T-helper 17 cell (primary cell): ENCODE measurements at regions not wholly inside any gene's neighbourhood (a gene's known extent, or its start where the extent isn't known, plus 50 kb on each side); places are given as distances from the start of the nearest gene placed in this dataset.

Source experiments
- ATAC-seq: fragments of 150-1000 bp; cut with Tn5 transposase; 2 replicates; pipeline ENCODE4 v1.10.0; 2021; ENCODE audit warnings: mild to moderate bottlenecking, moderate library complexity
- DNase-seq, 3 donors: peaks; one replicate each; pipeline versions ENCODE4 v3.0.0 to v3.0.0-alpha.2; 2020 to 2021
- H3K9me3 ChIP-seq: one replicate; pipeline ENCODE4 v1.7.0; 2013; ENCODE audit warnings: low read length, mild to moderate bottlenecking; ENCODE audit not compliant: control insufficient read depth, poor library complexity, severe bottlenecking
- H3K27ac Mint-ChIP-seq: one replicate; pipeline ENCODE4 v1.8.0; 2022; ENCODE audit warnings: mild to moderate bottlenecking, moderate library complexity, mixed read lengths
- H3K27me3 Mint-ChIP-seq: one replicate; pipeline ENCODE4 v1.8.0; 2022; ENCODE audit warnings: mixed read lengths
- H3K36me3 Mint-ChIP-seq: one replicate; pipeline ENCODE4 v1.8.0; 2022; ENCODE audit warnings: low read depth, mixed read lengths
- H3K4me1 Mint-ChIP-seq: one replicate; pipeline ENCODE4 v1.8.0; 2022; ENCODE audit warnings: mild to moderate bottlenecking, mixed read lengths
- H3K4me3 Mint-ChIP-seq: one replicate; pipeline ENCODE4 v1.8.0; 2022; ENCODE audit warnings: mild to moderate bottlenecking, moderate library complexity, mixed read lengths

GRCh38 chr20:51238675-51239305 lies 215.9 kb upstream of the KCNG1 start:
- ATAC-seq: no peak
- no peak overlapping the region for H3K27ac Mint-ChIP-seq
- DNase-seq: no peak
- H3K9me3 ChIP-seq: peaks cover 3% of the 10 kb centered on the region
- peaks cover 3% of the 10 kb centered on the region for H3K4me1 Mint-ChIP-seq
- peaks cover 2% of the 10 kb centered on the region for H3K36me3 Mint-ChIP-seq
- no peak overlapping the region for H3K4me3 Mint-ChIP-seq
- peaks cover 32% of the 10 kb centered on the region for H3K27me3 Mint-ChIP-seq

- peaks cover 2% of the 10 kb centered on the region for H3K36me3 Mint-ChIP-seq
- H3K4me1 Mint-ChIP-seq: peaks cover 3% of the 10 kb centered on the region
- H3K27ac Mint-ChIP-seq: no peak overlapping the region
- no peak overlapping the region for H3K4me3 Mint-ChIP-seq
- ATAC-seq: no peak
- H3K9me3 ChIP-seq: no peaks in the 10 kb centered on the region
- DNase-seq: no peak
- peaks cover 42% of the 10 kb centered on the region for H3K27me3 Mint-ChIP-seq
These were observed 214.9 kb upstream of the KCNG1 start for GRCh38 chr20:51237791-51238190.

- H3K36me3 Mint-ChIP-seq: peaks cover 2% of the 10 kb centered on the region
- no peak for ATAC-seq
- no peak overlapping the region for H3K4me3 Mint-ChIP-seq
These were observed 214.4 kb upstream of the KCNG1 start for GRCh38 chr20:51237278-51237677.

GRCh38 chr20:51236421-51236820 lies 213.5 kb upstream of the KCNG1 start:
- peaks cover 2% of the 10 kb centered on the region for H3K36me3 Mint-ChIP-seq
- DNase-seq (no peak), ATAC-seq (no peak)
- peaks cover 52% of the 10 kb centered on the region for H3K27me3 Mint-ChIP-seq
- peaks cover 3% of the 10 kb centered on the region for H3K4me1 Mint-ChIP-seq
- no peak overlapping the region for H3K27ac Mint-ChIP-seq
- H3K9me3 ChIP-seq: no peaks in the 10 kb centered on the region
- no peak overlapping the region for H3K4me3 Mint-ChIP-seq

More at GRCh38 chr20:51237278-51237677, 214.4 kb upstream of the KCNG1 start:
- no peak for DNase-seq
- Mint-ChIP-seq H3K4me1 (peaks cover 3% of the 10 kb centered on the region), H3K27me3 (peaks cover 47% of the 10 kb centered on the region), H3K27ac (no peak overlapping the region)
- no peaks in the 10 kb centered on the region for H3K9me3 ChIP-seq

- DNase-seq: no peak
- Mint-ChIP-seq H3K4me3 (no peak overlapping the region), H3K27me3 (peaks cover 67% of the 10 kb centered on the region), H3K4me1 (peaks cover 3% of the 10 kb centered on the region), H3K36me3 (peaks cover 2% of the 10 kb centered on the region), H3K27ac (no peak overlapping the region)
- H3K9me3 ChIP-seq: no peaks in the 10 kb centered on the region
- ATAC-seq: no peak
These were observed 210.4 kb upstream of the KCNG1 start for GRCh38 chr20:51233345-51233744.

- Mint-ChIP-seq H3K27ac (no peak overlapping the region), H3K4me3 (no peak overlapping the region), H3K4me1 (no peaks in the 10 kb centered on the region), H3K27me3 (peaks cover 51% of the 10 kb centered on the region), H3K36me3 (peaks cover 1% of the 10 kb centered on the region)
- DNase-seq (no peak), ATAC-seq (no peak)
- H3K9me3 ChIP-seq: no peaks in the 10 kb centered on the region
These were observed 207.8 kb upstream of the KCNG1 start for GRCh38 chr20:51230727-51231126.

- Mint-ChIP-seq H3K4me1 (no peaks in the 10 kb centered on the region), H3K27ac (no peak overlapping the region), H3K27me3 (peaks cover 35% of the 10 kb centered on the region), H3K36me3 (no peaks in the 10 kb centered on the region), H3K4me3 (no peak overlapping the region)
- no peak for ATAC-seq
- H3K9me3 ChIP-seq: no peaks in the 10 kb centered on the region
- DNase-seq: no peak
These were observed 205.9 kb upstream of the KCNG1 start for GRCh38 chr20:51228763-51229162.

GRCh38 chr20:51227744-51228143 lies 204.8 kb upstream of the KCNG1 start:
- Mint-ChIP-seq H3K4me3 (no peak overlapping the region), H3K27me3 (peaks cover 28% of the 10 kb centered on the region), H3K4me1 (no peaks in the 10 kb centered on the region), H3K36me3 (no peaks in the 10 kb centered on the region), H3K27ac (no peak overlapping the region)
- no peaks in the 10 kb centered on the region for H3K9me3 ChIP-seq
- DNase-seq (no peak), ATAC-seq (no peak)

GRCh38 chr20:51223183-51223720 lies 200.3 kb upstream of the KCNG1 start:
- no peak overlapping the region for H3K27ac Mint-ChIP-seq
- peaks cover 48% of the 10 kb centered on the region for H3K27me3 Mint-ChIP-seq
- no peaks in the 10 kb centered on the region for H3K9me3 ChIP-seq
- H3K36me3 Mint-ChIP-seq: peaks cover 3% of the 10 kb centered on the region
- H3K4me3 Mint-ChIP-seq: no peak overlapping the region
- peaks cover 11% of the 10 kb centered on the region for H3K4me1 Mint-ChIP-seq
- no peak for ATAC-seq
- no peak for DNase-seq

- H3K9me3 ChIP-seq: no peaks in the 10 kb centered on the region
- H3K27ac Mint-ChIP-seq: no peak overlapping the region
- peaks cover 3% of the 10 kb centered on the region for H3K36me3 Mint-ChIP-seq
- no peak for DNase-seq
- peaks cover 11% of the 10 kb centered on the region for H3K4me1 Mint-ChIP-seq
- peaks cover 61% of the 10 kb centered on the region for H3K27me3 Mint-ChIP-seq
- H3K4me3 Mint-ChIP-seq: no peak overlapping the region
- ATAC-seq: no peak
These were observed 199.0 kb upstream of the KCNG1 start for GRCh38 chr20:51221791-51222408.

- DNase-seq (no peak), ATAC-seq (no peak)
- H3K27ac Mint-ChIP-seq: peak overlapping the region; percentile 4
- no peaks in the 10 kb centered on the region for H3K9me3 ChIP-seq
- no peak overlapping the region for H3K4me3 Mint-ChIP-seq
- H3K4me1 Mint-ChIP-seq: peaks cover 11% of the 10 kb centered on the region
- H3K36me3 Mint-ChIP-seq: peaks cover 3% of the 10 kb centered on the region
- H3K27me3 Mint-ChIP-seq: peaks cover 66% of the 10 kb centered on the region
These were observed 198.2 kb upstream of the KCNG1 start for GRCh38 chr20:51221103-51221502.

- no peaks in the 10 kb centered on the region for H3K9me3 ChIP-seq
- ATAC-seq (peak; percentile 49), DNase-seq (peak; percentile 25 to 43 (median 38))
- H3K27ac Mint-ChIP-seq: no peak overlapping the region
- peaks cover 74% of the 10 kb centered on the region for H3K27me3 Mint-ChIP-seq
- H3K4me1 Mint-ChIP-seq: peaks cover 11% of the 10 kb centered on the region
- H3K36me3 Mint-ChIP-seq: peaks cover 3% of the 10 kb centered on the region
- peak overlapping the region; percentile 43 for H3K4me3 Mint-ChIP-seq
These were observed 197.4 kb upstream of the KCNG1 start for GRCh38 chr20:51220293-51220706.

- DNase-seq (no peak), ATAC-seq (no peak)
- H3K27ac Mint-ChIP-seq: no peak overlapping the region
- H3K36me3 Mint-ChIP-seq: peaks cover 3% of the 10 kb centered on the region
- H3K4me3 Mint-ChIP-seq: no peak overlapping the region
- peaks cover 81% of the 10 kb centered on the region for H3K27me3 Mint-ChIP-seq
- H3K9me3 ChIP-seq: no peaks in the 10 kb centered on the region
- peaks cover 11% of the 10 kb centered on the region for H3K4me1 Mint-ChIP-seq
These were observed 196.6 kb upstream of the KCNG1 start for GRCh38 chr20:51219544-51219943.

- Mint-ChIP-seq H3K27ac (no peak overlapping the region), H3K27me3 (peaks cover 91% of the 10 kb centered on the region), H3K4me3 (no peak overlapping the region), H3K4me1 (peaks cover 11% of the 10 kb centered on the region), H3K36me3 (peaks cover 3% of the 10 kb centered on the region)
- H3K9me3 ChIP-seq: no peaks in the 10 kb centered on the region
- DNase-seq (no peak), ATAC-seq (no peak)
These were observed 195.7 kb upstream of the KCNG1 start for GRCh38 chr20:51218603-51219002.
